ENCODE measurements at regions not wholly inside any gene's neighbourhood (a gene's known extent, or its start where the extent isn't known, plus 50 kb on each side); places are given as distances from the start of the nearest gene placed in this dataset.

DNA sequence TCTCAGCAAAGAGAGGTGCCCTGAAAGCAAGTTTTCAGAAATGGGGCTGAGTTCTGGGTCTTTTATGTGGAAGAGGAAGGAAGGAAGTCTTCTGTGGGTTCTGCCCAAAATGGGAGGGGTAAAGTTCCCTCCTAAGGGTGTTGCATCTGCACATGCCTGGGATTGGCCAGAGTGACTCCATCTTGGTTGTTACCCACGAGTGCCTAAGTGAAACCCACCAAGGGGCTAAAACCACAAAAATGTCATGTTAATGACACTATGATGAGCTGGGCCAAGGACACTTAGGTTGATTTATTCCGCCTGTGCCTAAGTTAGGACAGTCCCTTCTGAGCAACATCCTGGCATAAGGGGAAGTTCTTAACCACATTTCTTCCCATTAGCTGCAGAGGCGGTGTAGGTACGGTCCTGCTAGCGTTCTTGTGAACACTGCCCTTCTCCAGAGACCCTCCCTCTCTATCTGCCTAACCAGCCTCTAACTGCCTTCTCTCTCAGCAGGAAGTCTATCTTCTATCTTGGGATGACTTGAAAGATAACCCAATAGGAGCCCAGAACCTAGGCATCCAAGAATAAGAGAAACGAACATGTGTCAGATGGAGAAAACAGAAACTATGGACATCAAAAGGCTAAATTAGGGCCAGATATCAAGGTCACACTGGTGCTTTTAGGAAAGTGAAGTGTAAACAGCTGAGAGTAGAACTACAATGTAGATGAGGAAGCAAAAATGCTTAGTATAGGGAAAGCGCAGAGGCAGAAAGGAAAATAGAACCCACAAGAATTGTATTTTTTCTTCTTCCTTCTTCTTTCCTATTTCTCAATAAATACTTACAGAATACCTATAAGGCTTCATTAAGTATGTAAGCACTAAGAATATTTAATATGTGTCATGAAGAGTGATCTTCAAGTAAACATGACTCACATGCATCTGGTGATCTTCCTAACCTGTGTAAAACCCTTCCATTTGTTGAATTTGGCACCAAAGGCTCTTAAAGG, 104.2 kb upstream of the AMN1 start:
- no peak overlapping the region for H3K4me2 ChIP-seq (ENCODE audit: insufficient read depth, low read length)
- H3K4me1 ChIP-seq (ENCODE audit: insufficient read depth, low read length): no peaks in the 10 kb centered on the region
- H3K9me3 ChIP-seq (ENCODE audit: low read depth, low read length): no peaks in the 10 kb centered on the region
- no peak overlapping the region for H2AFZ ChIP-seq (ENCODE audit: low read length)
- no peak overlapping the region for H3K27ac ChIP-seq (ENCODE audit: low read depth, low read length)
- no peak for DNase-seq (ENCODE audit: insufficient read length, low spot score, missing footprints)
- no peaks in the 10 kb centered on the region for H4K20me1 ChIP-seq (ENCODE audit: insufficient read depth, low read length)
- TF ChIP-seq, protein P1, sequence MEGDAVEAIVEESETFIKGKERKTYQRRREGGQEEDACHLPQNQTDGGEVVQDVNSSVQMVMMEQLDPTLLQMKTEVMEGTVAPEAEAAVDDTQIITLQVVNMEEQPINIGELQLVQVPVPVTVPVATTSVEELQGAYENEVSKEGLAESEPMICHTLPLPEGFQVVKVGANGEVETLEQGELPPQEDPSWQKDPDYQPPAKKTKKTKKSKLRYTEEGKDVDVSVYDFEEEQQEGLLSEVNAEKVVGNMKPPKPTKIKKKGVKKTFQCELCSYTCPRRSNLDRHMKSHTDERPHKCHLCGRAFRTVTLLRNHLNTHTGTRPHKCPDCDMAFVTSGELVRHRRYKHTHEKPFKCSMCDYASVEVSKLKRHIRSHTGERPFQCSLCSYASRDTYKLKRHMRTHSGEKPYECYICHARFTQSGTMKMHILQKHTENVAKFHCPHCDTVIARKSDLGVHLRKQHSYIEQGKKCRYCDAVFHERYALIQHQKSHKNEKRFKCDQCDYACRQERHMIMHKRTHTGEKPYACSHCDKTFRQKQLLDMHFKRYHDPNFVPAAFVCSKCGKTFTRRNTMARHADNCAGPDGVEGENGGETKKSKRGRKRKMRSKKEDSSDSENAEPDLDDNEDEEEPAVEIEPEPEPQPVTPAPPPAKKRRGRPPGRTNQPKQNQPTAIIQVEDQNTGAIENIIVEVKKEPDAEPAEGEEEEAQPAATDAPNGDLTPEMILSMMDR (IDR thresholded peaks at IDR 0.05; ENCODE audit: extremely low read depth, low read depth, low read length): no peak
- H3K27me3 ChIP-seq (ENCODE audit: insufficient read depth, low read length): no peaks in the 10 kb centered on the region
- H3K36me3 ChIP-seq (ENCODE audit: insufficient read depth, low read length): no peaks in the 10 kb centered on the region
- no peaks in the 10 kb centered on the region for H3K79me2 ChIP-seq (ENCODE audit: insufficient read depth, low read length)
- no peak overlapping the region for H3K4me3 ChIP-seq (ENCODE audit: insufficient read depth, low read length)

DNA sequence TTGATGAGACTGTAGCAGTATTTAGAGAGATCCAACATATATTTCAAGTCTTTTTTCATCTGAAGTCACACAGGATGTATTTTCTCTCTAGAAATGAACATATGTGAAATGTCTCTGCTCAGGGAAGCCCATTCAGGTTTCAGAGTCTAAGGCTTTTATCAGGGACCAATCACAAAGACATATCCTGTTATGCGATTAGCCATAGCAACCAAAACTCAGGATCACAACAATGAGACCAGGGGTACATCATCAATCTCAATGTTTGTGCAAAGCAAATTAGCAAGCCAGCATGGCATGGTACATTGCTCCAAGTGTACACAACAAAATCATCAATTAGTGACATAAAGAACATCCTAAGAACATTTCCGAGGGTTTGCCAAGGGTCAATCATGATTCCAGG, 99.2 kb upstream of the AMN1 start:
- Histone ChIP-seq H3K9me3 (ENCODE audit: low read depth, low read length) (no peaks in the 10 kb centered on the region), H3K79me2 (ENCODE audit: insufficient read depth, low read length) (no peaks in the 10 kb centered on the region), H3K4me1 (ENCODE audit: insufficient read depth, low read length) (no peaks in the 10 kb centered on the region), H3K4me3 (ENCODE audit: insufficient read depth, low read length) (no peak overlapping the region), H4K20me1 (ENCODE audit: insufficient read depth, low read length) (no peaks in the 10 kb centered on the region), H3K27me3 (ENCODE audit: insufficient read depth, low read length) (no peaks in the 10 kb centered on the region), H3K4me2 (ENCODE audit: insufficient read depth, low read length) (no peak overlapping the region), H3K27ac (ENCODE audit: low read depth, low read length) (no peak overlapping the region), H2AFZ (ENCODE audit: low read length) (no peak overlapping the region), H3K36me3 (ENCODE audit: insufficient read depth, low read length) (no peaks in the 10 kb centered on the region)
- DNase-seq (ENCODE audit: insufficient read length, low spot score, missing footprints): no peak
- TF ChIP-seq, protein P1 (IDR thresholded peaks at IDR 0.05; ENCODE audit: extremely low read depth, low read depth, low read length): no peak

DNA sequence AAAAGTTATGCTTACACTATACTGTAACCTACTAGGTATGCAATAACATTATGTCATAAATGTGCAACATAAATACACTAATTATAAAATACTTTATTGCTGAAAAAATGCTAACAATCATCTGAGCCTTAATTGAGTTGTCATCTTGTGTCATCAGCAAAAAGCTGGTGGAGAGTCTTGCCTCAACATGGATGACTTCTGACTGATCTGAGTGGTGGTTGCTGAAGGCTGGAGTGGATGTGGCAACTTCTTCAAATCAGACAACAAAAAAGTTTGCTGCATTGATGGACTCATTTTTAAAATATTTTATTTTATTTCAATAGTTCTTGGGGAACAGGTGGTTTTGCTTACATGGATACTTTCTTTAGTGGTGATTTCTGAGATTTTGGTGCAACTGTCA, 93.9 kb upstream of the AMN1 start:
- no peaks in the 10 kb centered on the region for H3K9me3 ChIP-seq (ENCODE audit: low read depth, low read length)
- no peaks in the 10 kb centered on the region for H3K27me3 ChIP-seq (ENCODE audit: insufficient read depth, low read length)
- no peak for DNase-seq (ENCODE audit: insufficient read length, low spot score, missing footprints)
- H3K4me3 ChIP-seq (ENCODE audit: insufficient read depth, low read length): no peak overlapping the region
- no peaks in the 10 kb centered on the region for H3K4me1 ChIP-seq (ENCODE audit: insufficient read depth, low read length)
- H3K36me3 ChIP-seq (ENCODE audit: insufficient read depth, low read length): no peaks in the 10 kb centered on the region
- H3K79me2 ChIP-seq (ENCODE audit: insufficient read depth, low read length): no peaks in the 10 kb centered on the region
- TF ChIP-seq, protein P1 (IDR thresholded peaks at IDR 0.05; ENCODE audit: extremely low read depth, low read depth, low read length): no peak
- no peak overlapping the region for H3K27ac ChIP-seq (ENCODE audit: low read depth, low read length)
- no peak overlapping the region for H3K4me2 ChIP-seq (ENCODE audit: insufficient read depth, low read length)
- H2AFZ ChIP-seq (ENCODE audit: low read length): no peak overlapping the region
- H4K20me1 ChIP-seq (ENCODE audit: insufficient read depth, low read length): no peaks in the 10 kb centered on the region

DNA sequence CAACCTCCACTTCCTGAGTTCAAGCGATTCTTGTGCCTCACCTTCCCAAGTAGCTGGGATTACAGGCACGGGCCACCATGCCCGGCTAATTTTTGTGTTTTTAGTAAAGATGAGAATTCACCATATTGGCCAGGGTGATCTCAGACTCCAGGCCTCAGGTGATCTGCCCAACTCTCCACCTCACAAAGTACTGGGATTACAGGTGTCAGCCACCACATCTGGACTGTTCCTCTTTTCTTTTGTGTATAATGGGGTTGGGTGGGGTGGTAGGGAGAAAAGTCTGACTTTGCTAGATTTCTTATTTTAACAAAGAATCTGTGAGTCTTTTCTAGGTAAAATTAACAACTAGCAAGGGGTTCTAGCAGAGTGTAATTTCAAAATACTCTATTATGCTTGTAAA, 92.7 kb upstream of the AMN1 start:
- no peaks in the 10 kb centered on the region for H3K4me1 ChIP-seq (ENCODE audit: insufficient read depth, low read length)
- TF ChIP-seq, protein P1 (IDR thresholded peaks at IDR 0.05; ENCODE audit: extremely low read depth, low read depth, low read length): no peak
- H3K27ac ChIP-seq (ENCODE audit: low read depth, low read length): no peak overlapping the region
- no peaks in the 10 kb centered on the region for H3K9me3 ChIP-seq (ENCODE audit: low read depth, low read length)
- H3K79me2 ChIP-seq (ENCODE audit: insufficient read depth, low read length): no peaks in the 10 kb centered on the region
- no peaks in the 10 kb centered on the region for H4K20me1 ChIP-seq (ENCODE audit: insufficient read depth, low read length)
- no peak overlapping the region for H3K4me2 ChIP-seq (ENCODE audit: insufficient read depth, low read length)
- H3K36me3 ChIP-seq (ENCODE audit: insufficient read depth, low read length): no peaks in the 10 kb centered on the region
- H2AFZ ChIP-seq (ENCODE audit: low read length): no peak overlapping the region
- no peaks in the 10 kb centered on the region for H3K27me3 ChIP-seq (ENCODE audit: insufficient read depth, low read length)
- H3K4me3 ChIP-seq (ENCODE audit: insufficient read depth, low read length): no peak overlapping the region
- no peak for DNase-seq (ENCODE audit: insufficient read length, low spot score, missing footprints)
